ENCODE measurements at regions not wholly inside any gene's neighbourhood (a gene's known extent, or its start where the extent isn't known, plus 50 kb on each side); places are given as distances from the start of the nearest gene placed in this dataset.
"Not testable (repeated sequence)": the region's sequence is repeated elsewhere in the genome, so short reads cannot be mapped to it uniquely, and the experiment has no call there.

- no peak for TF ChIP-seq GFI1B (tag by site-specific recombination; IDR thresholded peaks at IDR 0.05)
- no peak for TF ChIP-seq ZNF658 (tag by site-specific recombination; IDR thresholded peaks at IDR 0.05)
Observed at GRCh38 chr2:16389611-16390010, 276.0 kb downstream of the CYRIA start (continued).

- H3K27ac ChIP-seq (ENCODE audit: extremely low read depth, low read depth, low read length); H3K4me1 ChIP-seq (ENCODE audit: control insufficient read depth, insufficient read depth, low read length); POLR2A ChIA-PET; H3K9me3 ChIP-seq (ENCODE audit: control insufficient read depth, insufficient read depth, low read depth, low read length); H3K4me3 ChIP-seq (ENCODE audit: low read depth, low read length); H3K36me3 ChIP-seq (ENCODE audit: control insufficient read depth in 2 of 2, insufficient read depth in 1 of 2, low read length in 2 of 2): not testable (repeated sequence)
- CTCF ChIA-PET, result interaction anchor here (0.6 kb wide), 1 partner anchor 669 kb away, joined by 3 read pairs; no protein-coding TSS in a partner anchor
Observed at GRCh38 chr2:16388199-16388830, 277.3 kb downstream of the CYRIA start.

GRCh38 chr2:16387461-16387984, 278.1 kb downstream of the CYRIA start:
- Histone ChIP-seq H3K36me3 (ENCODE audit: control insufficient read depth in 2 of 2, insufficient read depth in 1 of 2, low read length in 2 of 2) (no peaks in the 10 kb centered on the region), H3K4me3 (ENCODE audit: low read depth, low read length) (no peak overlapping the region), H3K9me3 (ENCODE audit: control insufficient read depth, insufficient read depth, low read depth, low read length) (no peaks in the 10 kb centered on the region), H3K4me1 (ENCODE audit: control insufficient read depth, insufficient read depth, low read length) (no peaks in the 10 kb centered on the region), H3K27ac (ENCODE audit: extremely low read depth, low read depth, low read length) (no peak overlapping the region)
- TF ChIP-seq, protein P1, sequence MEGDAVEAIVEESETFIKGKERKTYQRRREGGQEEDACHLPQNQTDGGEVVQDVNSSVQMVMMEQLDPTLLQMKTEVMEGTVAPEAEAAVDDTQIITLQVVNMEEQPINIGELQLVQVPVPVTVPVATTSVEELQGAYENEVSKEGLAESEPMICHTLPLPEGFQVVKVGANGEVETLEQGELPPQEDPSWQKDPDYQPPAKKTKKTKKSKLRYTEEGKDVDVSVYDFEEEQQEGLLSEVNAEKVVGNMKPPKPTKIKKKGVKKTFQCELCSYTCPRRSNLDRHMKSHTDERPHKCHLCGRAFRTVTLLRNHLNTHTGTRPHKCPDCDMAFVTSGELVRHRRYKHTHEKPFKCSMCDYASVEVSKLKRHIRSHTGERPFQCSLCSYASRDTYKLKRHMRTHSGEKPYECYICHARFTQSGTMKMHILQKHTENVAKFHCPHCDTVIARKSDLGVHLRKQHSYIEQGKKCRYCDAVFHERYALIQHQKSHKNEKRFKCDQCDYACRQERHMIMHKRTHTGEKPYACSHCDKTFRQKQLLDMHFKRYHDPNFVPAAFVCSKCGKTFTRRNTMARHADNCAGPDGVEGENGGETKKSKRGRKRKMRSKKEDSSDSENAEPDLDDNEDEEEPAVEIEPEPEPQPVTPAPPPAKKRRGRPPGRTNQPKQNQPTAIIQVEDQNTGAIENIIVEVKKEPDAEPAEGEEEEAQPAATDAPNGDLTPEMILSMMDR (tag by site-specific recombination; IDR thresholded peaks at IDR 0.05), result no peak
- TF ChIP-seq ZNF169 (tag by site-specific recombination; IDR thresholded peaks at IDR 0.05) (no peak), ZNF521 (tag by site-specific recombination; IDR thresholded peaks at IDR 0.05) (no peak), ZNF629 (tag by site-specific recombination; IDR thresholded peaks at IDR 0.05) (no peak), ZNF501 (tag by site-specific recombination; IDR thresholded peaks at IDR 0.05) (no peak), ZBTB17 (tag by site-specific recombination; IDR thresholded peaks at IDR 0.05) (no peak), ZNF664 (tag by site-specific recombination; IDR thresholded peaks at IDR 0.05) (no peak), ZNF677 (tag by site-specific recombination; IDR thresholded peaks at IDR 0.05) (no peak), HIC1 (tag by site-specific recombination; IDR thresholded peaks at IDR 0.05) (no peak), BCL11A (tag by site-specific recombination; IDR thresholded peaks at IDR 0.05; ENCODE audit: low read depth) (no peak)
- TF ChIP-seq, protein P2, sequence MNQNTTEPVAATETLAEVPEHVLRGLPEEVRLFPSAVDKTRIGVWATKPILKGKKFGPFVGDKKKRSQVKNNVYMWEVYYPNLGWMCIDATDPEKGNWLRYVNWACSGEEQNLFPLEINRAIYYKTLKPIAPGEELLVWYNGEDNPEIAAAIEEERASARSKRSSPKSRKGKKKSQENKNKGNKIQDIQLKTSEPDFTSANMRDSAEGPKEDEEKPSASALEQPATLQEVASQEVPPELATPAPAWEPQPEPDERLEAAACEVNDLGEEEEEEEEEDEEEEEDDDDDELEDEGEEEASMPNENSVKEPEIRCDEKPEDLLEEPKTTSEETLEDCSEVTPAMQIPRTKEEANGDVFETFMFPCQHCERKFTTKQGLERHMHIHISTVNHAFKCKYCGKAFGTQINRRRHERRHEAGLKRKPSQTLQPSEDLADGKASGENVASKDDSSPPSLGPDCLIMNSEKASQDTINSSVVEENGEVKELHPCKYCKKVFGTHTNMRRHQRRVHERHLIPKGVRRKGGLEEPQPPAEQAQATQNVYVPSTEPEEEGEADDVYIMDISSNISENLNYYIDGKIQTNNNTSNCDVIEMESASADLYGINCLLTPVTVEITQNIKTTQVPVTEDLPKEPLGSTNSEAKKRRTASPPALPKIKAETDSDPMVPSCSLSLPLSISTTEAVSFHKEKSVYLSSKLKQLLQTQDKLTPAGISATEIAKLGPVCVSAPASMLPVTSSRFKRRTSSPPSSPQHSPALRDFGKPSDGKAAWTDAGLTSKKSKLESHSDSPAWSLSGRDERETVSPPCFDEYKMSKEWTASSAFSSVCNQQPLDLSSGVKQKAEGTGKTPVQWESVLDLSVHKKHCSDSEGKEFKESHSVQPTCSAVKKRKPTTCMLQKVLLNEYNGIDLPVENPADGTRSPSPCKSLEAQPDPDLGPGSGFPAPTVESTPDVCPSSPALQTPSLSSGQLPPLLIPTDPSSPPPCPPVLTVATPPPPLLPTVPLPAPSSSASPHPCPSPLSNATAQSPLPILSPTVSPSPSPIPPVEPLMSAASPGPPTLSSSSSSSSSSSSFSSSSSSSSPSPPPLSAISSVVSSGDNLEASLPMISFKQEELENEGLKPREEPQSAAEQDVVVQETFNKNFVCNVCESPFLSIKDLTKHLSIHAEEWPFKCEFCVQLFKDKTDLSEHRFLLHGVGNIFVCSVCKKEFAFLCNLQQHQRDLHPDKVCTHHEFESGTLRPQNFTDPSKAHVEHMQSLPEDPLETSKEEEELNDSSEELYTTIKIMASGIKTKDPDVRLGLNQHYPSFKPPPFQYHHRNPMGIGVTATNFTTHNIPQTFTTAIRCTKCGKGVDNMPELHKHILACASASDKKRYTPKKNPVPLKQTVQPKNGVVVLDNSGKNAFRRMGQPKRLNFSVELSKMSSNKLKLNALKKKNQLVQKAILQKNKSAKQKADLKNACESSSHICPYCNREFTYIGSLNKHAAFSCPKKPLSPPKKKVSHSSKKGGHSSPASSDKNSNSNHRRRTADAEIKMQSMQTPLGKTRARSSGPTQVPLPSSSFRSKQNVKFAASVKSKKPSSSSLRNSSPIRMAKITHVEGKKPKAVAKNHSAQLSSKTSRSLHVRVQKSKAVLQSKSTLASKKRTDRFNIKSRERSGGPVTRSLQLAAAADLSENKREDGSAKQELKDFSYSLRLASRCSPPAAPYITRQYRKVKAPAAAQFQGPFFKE (tag by site-specific recombination; IDR thresholded peaks at IDR 0.05; ENCODE audit: borderline replicate concordance), result no peak
- ChIA-PET POLR2A (no interaction called here), CTCF (no interaction called here)
